ENCODE measurements at regions not wholly inside any gene's neighbourhood (a gene's known extent, or its start where the extent isn't known, plus 50 kb on each side); places are given as distances from the start of the nearest gene placed in this dataset.
"Not testable (repeated sequence)": the region's sequence is repeated elsewhere in the genome, so short reads cannot be mapped to it uniquely, and the experiment has no call there.

DNA sequence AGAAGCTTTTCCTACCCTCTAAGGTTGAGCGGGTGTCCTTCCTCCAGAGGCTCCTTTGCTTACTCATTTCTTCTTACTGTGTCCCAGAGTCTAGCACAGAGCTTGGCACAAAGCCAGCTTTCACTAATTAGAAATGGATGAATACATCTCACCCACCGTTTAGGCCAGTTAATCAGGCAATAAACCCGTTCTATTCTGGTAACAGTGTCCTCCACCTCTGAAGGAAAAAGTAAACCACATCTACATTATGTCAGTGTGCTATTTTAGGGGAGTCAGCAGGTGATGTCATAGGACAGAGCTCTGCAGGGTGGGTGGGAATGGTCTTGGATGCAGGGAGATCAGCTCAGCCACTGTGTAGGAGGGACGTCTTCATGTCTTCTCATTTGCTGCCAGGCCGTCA is 109.2 kb downstream of the OSTF1 start:
- DNase-seq: no peak

DNA sequence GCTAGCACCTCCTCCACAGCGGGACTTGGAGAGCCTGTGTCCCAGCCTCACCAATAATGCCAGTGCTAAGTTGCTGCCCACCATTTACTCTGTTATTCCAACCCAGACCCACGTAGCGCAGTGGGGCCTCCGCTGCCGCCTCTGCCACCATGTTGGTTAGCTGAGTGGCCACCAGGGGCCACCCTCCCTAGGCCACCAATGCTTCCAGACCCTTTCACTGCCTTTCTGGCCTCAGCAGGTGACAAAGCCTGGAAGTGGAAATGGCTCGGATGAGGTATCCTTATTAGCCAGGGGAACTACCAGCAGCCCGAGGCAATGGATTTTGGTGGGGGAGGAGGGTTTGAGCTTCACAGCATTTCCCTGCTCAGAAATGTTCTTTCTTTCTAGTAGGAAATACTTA is 110.1 kb downstream of the OSTF1 start:
- DNase-seq: no peak

DNA sequence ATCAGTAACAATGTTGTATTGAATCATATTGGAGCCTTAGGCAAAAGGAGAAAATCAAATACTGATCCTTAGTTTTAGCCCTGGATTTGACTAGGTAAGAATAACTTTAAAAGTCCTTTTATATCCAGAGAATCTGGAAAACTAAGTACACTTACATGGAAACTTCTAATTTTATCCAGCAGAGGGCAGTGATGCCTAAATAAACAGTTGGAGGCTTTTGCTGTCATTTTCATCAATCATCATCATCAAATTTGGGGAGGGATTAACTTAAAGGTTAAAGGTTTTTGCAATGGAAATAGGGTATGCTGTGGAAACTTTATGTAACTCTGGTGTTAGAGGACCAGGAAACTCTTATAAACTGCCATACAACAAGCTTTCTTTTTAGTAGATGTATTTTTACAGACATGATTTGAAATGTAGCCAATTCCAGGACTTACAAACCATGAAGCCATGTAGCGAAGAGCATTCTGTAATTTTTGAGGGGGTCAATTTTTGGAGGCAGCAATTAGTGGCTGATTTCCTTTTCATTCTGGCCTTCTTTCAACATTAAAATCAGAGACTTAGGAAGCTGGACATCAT is 112.7 kb downstream of the OSTF1 start:
- no peak for DNase-seq

DNA sequence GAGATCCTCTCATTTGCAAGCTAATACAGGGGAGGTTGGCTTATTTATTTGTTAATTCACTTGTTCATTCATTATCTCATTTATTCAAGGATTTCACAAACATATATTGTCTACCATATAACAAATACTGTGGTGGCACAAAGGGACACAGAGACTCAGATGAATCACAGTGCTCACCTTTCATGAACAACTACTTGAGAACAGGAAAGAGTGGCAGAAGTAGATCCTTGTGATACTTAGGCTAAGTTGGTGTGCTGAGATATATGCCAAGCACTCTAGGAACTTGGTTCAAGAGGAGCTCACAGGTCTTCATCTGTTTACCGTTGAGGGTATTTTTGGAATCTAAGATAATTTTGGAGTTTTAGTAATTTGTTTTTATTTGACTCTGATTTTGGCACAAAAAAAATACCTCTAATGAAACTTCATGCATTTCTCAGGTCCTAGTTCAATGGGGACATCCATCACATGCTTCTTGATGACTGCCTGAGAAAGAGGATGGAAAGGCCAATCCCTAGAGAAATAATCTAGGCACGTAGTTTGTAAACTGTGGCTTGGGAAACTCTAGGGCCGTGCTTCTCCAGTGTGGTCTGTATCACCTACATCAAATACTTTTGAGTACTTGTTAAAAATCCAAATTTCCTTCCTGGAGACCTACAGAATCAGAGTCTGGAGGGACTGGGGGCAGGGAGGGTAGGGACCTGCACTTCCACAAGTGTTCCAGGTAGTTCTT is 113.3 kb downstream of the OSTF1 start:
- no peak for DNase-seq

GRCh38 chr9:75207997-75208396 is 119.7 kb downstream of the OSTF1 start:
- not testable (repeated sequence) for DNase-seq

- DNase-seq: no peak
These were observed 121.9 kb downstream of the OSTF1 start for GRCh38 chr9:75210215-75210614.

- DNase-seq: no peak
These were observed 125.5 kb downstream of the OSTF1 start for GRCh38 chr9:75213765-75214164.

GRCh38 chr9:75226403-75227139 is 138.3 kb downstream of the OSTF1 start:
- no peak for DNase-seq

DNA sequence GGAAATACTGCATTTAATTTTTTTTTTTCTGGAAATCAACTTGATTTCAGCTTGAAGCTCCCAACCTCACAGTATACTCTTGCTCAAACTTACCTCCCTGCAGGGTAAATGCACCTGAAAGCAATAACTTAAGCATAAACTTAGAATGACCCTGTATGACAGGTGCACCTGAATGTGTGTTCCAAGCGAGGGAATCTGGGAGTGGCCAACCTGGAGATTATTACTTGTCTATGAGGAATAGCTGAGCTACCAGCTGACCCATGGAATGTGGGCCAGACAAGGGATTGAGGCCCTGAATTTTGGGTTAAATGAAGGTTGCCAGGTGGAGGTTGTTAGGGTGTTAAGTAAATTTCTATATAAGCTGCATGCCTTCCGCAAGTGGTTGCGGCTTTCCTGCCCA is 140.6 kb downstream of the OSTF1 start:
- no peak for DNase-seq

- DNase-seq: peak; percentile 51
These were observed 141.5 kb downstream of the OSTF1 start for GRCh38 chr9:75229605-75230332.

DNA sequence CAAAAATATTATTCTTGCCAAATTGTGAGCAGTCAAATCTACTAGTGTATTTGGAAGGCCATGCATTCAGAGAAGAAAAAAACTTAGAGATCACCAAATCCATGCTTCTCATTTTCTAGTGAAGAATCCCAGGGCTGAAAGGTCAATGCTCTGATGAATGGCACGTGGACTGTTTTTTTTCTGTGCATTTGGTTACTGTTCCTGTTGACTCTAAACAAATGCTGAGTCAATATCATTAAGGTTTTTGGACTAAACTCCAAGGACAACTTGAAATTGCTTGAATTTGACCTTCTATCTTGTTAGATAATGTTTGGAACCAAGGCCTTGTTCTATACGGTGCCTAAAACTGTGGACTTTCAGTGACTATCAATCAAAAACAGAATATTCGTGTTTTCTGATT is 142.2 kb downstream of the OSTF1 start:
- no peak for DNase-seq

- no peak for DNase-seq
These were observed 142.9 kb downstream of the OSTF1 start for GRCh38 chr9:75231167-75231566.

DNA sequence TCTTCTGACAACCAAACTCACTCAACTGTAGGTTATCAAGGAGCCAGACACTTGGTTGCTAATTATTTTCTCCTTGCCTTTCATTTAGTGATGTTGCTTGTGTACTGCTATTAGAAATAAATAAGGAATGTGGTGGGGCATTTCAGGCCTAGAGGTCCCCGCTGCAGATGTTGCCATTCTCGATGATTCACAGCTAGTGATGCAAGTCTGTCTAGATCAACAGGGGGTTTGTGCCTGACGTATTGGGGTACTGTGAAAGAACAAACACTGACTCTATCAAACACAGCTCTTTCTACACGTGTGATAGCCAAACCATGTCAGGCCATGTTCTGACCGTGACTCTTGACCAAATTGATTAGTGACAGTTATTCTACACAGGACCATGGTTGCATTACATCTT is 144.7 kb downstream of the OSTF1 start:
- no peak for DNase-seq

- no peak for DNase-seq
These were observed 147.3 kb downstream of the OSTF1 start for GRCh38 chr9:75235632-75236031.

GRCh38 chr9:75238311-75238976 is 150.1 kb downstream of the OSTF1 start:
- DNase-seq: no peak

DNA sequence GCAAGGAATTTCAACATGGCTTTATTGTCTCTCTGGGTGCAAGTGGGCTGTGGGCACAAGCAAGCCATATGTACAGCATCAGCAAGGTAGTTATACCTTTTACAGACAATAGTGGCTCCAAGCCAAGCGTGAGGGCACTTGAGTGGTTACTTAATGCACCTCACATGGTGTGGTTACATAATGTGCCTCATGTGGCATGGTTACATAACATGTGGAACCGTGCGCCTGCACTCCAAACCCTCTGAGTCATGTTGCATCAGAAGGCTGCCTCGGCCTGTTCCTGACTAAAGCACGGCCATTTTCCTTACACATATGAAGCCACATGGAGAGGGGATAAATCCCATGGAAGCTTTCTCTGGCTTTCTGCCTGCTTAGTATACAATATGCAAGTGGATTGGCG is 150.9 kb downstream of the OSTF1 start:
- no peak for DNase-seq

- DNase-seq: no peak
These were observed 154.1 kb downstream of the OSTF1 start for GRCh38 chr9:75242426-75242825.

- no peak for DNase-seq
These were observed 158.6 kb downstream of the OSTF1 start for GRCh38 chr9:75246949-75247348.

DNA sequence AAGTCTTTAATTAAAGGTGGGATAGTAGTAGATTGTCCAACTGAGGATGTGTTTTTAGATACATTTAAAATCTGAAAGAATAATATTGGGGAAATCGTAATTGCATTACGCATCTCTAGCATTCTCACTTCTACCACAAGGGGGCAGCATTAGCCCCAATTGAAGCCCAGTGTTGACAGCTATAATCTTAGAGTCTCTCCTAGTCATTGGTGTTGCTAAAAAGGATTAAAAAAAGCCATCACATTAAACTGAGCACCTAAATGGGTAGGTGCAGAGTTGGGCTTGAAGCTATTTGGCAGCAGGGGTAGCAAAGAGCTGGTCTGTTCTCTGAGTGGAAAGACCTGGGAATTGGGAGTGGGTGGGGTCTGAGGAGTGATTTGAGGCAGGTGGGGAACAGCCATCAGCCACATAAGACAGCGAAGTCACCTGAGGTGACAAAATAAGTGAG is 177.2 kb downstream of the OSTF1 start:
- DNase-seq: peak; percentile 42

DNA sequence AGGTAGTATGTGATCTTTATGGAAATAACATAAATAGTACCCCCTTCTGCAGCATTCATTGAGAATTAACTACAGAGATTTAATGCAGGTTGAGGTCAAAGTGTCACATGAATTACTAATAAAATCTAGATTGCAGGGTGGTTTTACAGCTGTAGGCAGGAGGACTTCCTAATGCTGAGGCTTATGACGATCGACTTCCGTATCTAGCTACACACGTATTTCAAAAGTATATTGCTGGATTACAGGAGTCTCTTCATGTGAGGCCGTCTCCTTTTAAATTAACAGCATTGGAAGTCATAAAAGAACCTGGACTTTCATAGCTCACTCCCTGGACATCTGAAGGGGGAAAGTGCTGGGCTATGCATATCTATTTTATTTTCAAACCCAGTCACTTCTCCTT is 180.9 kb downstream of the OSTF1 start:
- DNase-seq: no peak

- DNase-seq: not testable (repeated sequence)
These were observed 184.7 kb downstream of the OSTF1 start for GRCh38 chr9:75273055-75273454.

DNA sequence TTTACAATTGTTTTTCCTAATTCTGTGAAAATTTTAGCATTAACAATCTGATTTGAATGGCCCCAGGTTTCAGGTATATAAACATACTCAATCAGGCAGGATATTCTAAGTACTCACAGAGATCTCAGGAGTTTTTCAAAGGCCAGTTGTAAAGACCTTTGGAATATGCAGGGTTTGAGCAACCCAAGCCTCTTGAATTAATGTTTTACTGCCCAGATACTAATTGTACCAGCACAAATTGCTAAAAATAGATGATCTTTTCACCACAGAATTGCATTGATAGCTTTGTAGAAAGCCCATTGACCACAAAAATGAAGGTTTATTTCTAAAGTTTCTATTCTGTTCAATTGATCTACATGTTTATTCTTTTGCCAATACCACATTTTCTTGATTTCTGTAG is 186.5 kb downstream of the OSTF1 start:
- DNase-seq: no peak

- no peak for DNase-seq
These were observed 193.7 kb downstream of the OSTF1 start for GRCh38 chr9:75282047-75282446.

Data from left hindlimb (tissue), 1 donor.